Left lung (tissue), 4 donors: ENCODE measurements at regions not wholly inside any gene's neighbourhood (a gene's known extent, or its start where the extent isn't known, plus 50 kb on each side); places are given as distances from the start of the nearest gene placed in this dataset.
A peak's percentile ranks its signal among the peaks of the same experiment; 100 is the strongest.
"Not testable (repeated sequence)": the region's sequence is repeated elsewhere in the genome, so short reads cannot be mapped to it uniquely, and the experiment has no call there.

Experiments
- ATAC-seq: fragments of 200-7000 bp; cut with Tn5 transposase; one replicate; pipeline ENCODE4 v1.9.1; 2020; ENCODE audit warnings: moderate library complexity
- DNase-seq, 4 donors: peaks; one replicate each; pipeline ENCODE4 v3.0.0-alpha.2; 2013 to 2020
- H3K27ac ChIP-seq, 2 donors: fragments of 200-600 bp; sonication (generic) in 1 of 2; one replicate each; pipeline versions ENCODE4 v1.5.0 to v1.8.0; 2020 to 2021
- H3K27me3 ChIP-seq, 2 donors: fragments of 200-600 bp; sonication (generic) in 1 of 2; one replicate each; pipeline versions ENCODE4 v1.5.0 to v1.8.0; 2020 to 2021
- H3K36me3 ChIP-seq, 2 donors: fragments of 200-600 bp; sonication (generic) in 1 of 2; one replicate each; pipeline versions ENCODE4 v1.5.0 to v1.8.0; 2020 to 2021
- H3K4me1 ChIP-seq, 2 donors: fragments of 200-600 bp; one replicate each; pipeline ENCODE4 v1.8.0; 2021
- H3K4me3 ChIP-seq, 2 donors: fragments of 200-600 bp; sonication (generic) in 1 of 2; one replicate each; pipeline versions ENCODE4 v1.5.0 to v1.8.0; 2020 to 2021; ENCODE audit warnings: mild to moderate bottlenecking in 1 of 2
- H3K9me3 ChIP-seq, 2 donors: fragments of 200-600 bp; sonication (generic) in 1 of 2; one replicate each; pipeline versions ENCODE4 v1.5.0 to v1.8.0; 2020 to 2021
- CTCF ChIP-seq, 2 donors: fragments of 200-600 bp; sonication (generic) in 1 of 2; IDR thresholded peaks; one replicate each; pipeline versions ENCODE4 v1.5.0 to v1.8.0; 2021; ENCODE audit warnings: antibody characterized with exemption in 2 of 2
- intact Hi-C, 2 donors: fragments of 100-400 bp; cut with DNase I; formaldehyde crosslinking; loops; one replicate each; pipeline versions ENCODE4 v1.11.2 to v1.14.2; 2022
- donor health status: DM: no; HTN: yes; CAD: no.
- donor health status: DM: no; HTN: no; CAD: no.

- Histone ChIP-seq H3K4me1 (no peaks in the 10 kb centered on the region), H3K36me3 (no peaks in the 10 kb centered on the region), H3K27ac (no peak overlapping the region), H3K9me3 (peaks cover 0 to 3% of the 10 kb centered on the region in 2 donors), H3K4me3 (no peak overlapping the region), H3K27me3 (no peaks in the 10 kb centered on the region)
- intact Hi-C loops: no loop called here
- DNase-seq (peak in 1 of 4 donors; percentile 54), ATAC-seq (no peak)
- TF ChIP-seq CTCF (IDR thresholded peaks at IDR 0.05): no peak
These were observed 79.0 kb upstream of the CDH7 start for GRCh38 chr18:65671621-65672415.

- intact Hi-C loops: not testable (repeated sequence)
These were observed 80.7 kb upstream of the CDH7 start for GRCh38 chr18:65670145-65670544.

GRCh38 chr18:65661391-65661790 lies 89.4 kb upstream of the CDH7 start:
- Histone ChIP-seq H3K4me1 (no peaks in the 10 kb centered on the region), H3K36me3 (no peaks in the 10 kb centered on the region), H3K4me3 (no peak overlapping the region), H3K27me3 (no peaks in the 10 kb centered on the region), H3K27ac (no peak overlapping the region), H3K9me3 (peaks cover 0 to 4% of the 10 kb centered on the region in 2 donors)
- DNase-seq (no peak), ATAC-seq (no peak)
- intact Hi-C loops: no loop called here
- TF ChIP-seq CTCF (IDR thresholded peaks at IDR 0.05): no peak

More at GRCh38 chr18:65670145-65670544, 80.7 kb upstream of the CDH7 start:
- H3K36me3 ChIP-seq, H3K27me3 ChIP-seq, H3K4me1 ChIP-seq, ATAC-seq, H3K9me3 ChIP-seq, H3K27ac ChIP-seq, DNase-seq, H3K4me3 ChIP-seq: not testable (repeated sequence)

- intact Hi-C loops: no loop called here
- H3K9me3 ChIP-seq: peaks cover 0 to 4% of the 10 kb centered on the region in 2 donors
- no peaks in the 10 kb centered on the region for H3K4me1 ChIP-seq
- H3K36me3 ChIP-seq: no peaks in the 10 kb centered on the region
- no peak for TF ChIP-seq CTCF (IDR thresholded peaks at IDR 0.05)
- peak; percentile 71 for ATAC-seq
- DNase-seq: no peak
- no peak overlapping the region for H3K4me3 ChIP-seq
- H3K27ac ChIP-seq: no peak overlapping the region
- no peaks in the 10 kb centered on the region for H3K27me3 ChIP-seq
These were observed 90.9 kb upstream of the CDH7 start for GRCh38 chr18:65659912-65660311.

GRCh38 chr18:65659312-65659711 lies 91.5 kb upstream of the CDH7 start:
- H3K27ac ChIP-seq: no peak overlapping the region
- H3K4me1 ChIP-seq: no peaks in the 10 kb centered on the region
- TF ChIP-seq CTCF (IDR thresholded peaks at IDR 0.05): no peak
- ATAC-seq (no peak), DNase-seq (no peak)
- H3K4me3 ChIP-seq: no peak overlapping the region
- H3K9me3 ChIP-seq: peaks cover 0 to 4% of the 10 kb centered on the region in 2 donors
- no peaks in the 10 kb centered on the region for H3K36me3 ChIP-seq
- intact Hi-C loops: no loop called here
- no peaks in the 10 kb centered on the region for H3K27me3 ChIP-seq

- no peak overlapping the region for H3K27ac ChIP-seq
- no peaks in the 10 kb centered on the region for H3K4me1 ChIP-seq
- H3K27me3 ChIP-seq: no peaks in the 10 kb centered on the region
- TF ChIP-seq CTCF (IDR thresholded peaks at IDR 0.05): no peak
- intact Hi-C loops: no loop called here
- ATAC-seq (no peak), DNase-seq (no peak)
- H3K4me3 ChIP-seq: no peak overlapping the region
- peaks cover 0 to 34% of the 10 kb centered on the region in 2 donors for H3K9me3 ChIP-seq
- no peaks in the 10 kb centered on the region for H3K36me3 ChIP-seq
These were observed 99.6 kb upstream of the CDH7 start for GRCh38 chr18:65651192-65651591.
